NOMO-1 treated with dmso at 0.1 percent for 144 hours (cell line): ENCODE measurements at regions not wholly inside any gene's neighbourhood (a gene's known extent, or its start where the extent isn't known, plus 50 kb on each side); places are given as distances from the start of the nearest gene placed in this dataset.
"Not testable (repeated sequence)": the region's sequence is repeated elsewhere in the genome, so short reads cannot be mapped to it uniquely, and the experiment has no call there.

Experiments
- DNase-seq: peaks from one replicate; lab custom pipeline; 2025; ENCODE audit not compliant: unreplicated experiment; lab: John Stamatoyannopoulos, UW

GRCh38 chr18:55695091-55695490 is 107.1 kb upstream of the TCF4 start:
- DNase-seq, result no peak

- DNase-seq, result peak; percentile 52
Observed at GRCh38 chr18:55694291-55694690, 106.3 kb upstream of the TCF4 start.

GRCh38 chr18:55688030-55688429 is 100.0 kb upstream of the TCF4 start:
- DNase-seq, result no peak

- DNase-seq, result no peak
Observed at GRCh38 chr18:55687106-55687505, 99.1 kb upstream of the TCF4 start.

- no peak for DNase-seq
Observed at GRCh38 chr18:55685638-55686037, 97.6 kb upstream of the TCF4 start.

GRCh38 chr18:55672574-55673361 is 84.8 kb upstream of the TCF4 start:
- DNase-seq, result no peak

- no peak for DNase-seq
Observed at GRCh38 chr18:55665506-55665905, 77.5 kb upstream of the TCF4 start.

GRCh38 chr18:55664758-55665400 is 76.9 kb upstream of the TCF4 start:
- not testable (repeated sequence) for DNase-seq

GRCh38 chr18:55663891-55664290 is 75.9 kb upstream of the TCF4 start:
- DNase-seq, result no peak

GRCh38 chr18:55658598-55658997 is 70.6 kb upstream of the TCF4 start:
- DNase-seq, result no peak

GRCh38 chr18:55657572-55658331 is 69.8 kb upstream of the TCF4 start:
- no peak for DNase-seq

GRCh38 chr18:55654986-55655385 is 67.0 kb upstream of the TCF4 start:
- no peak for DNase-seq

- no peak for DNase-seq
Observed at GRCh38 chr18:55651236-55651635, 63.2 kb upstream of the TCF4 start.

GRCh38 chr18:55650363-55650870 is 62.4 kb upstream of the TCF4 start:
- DNase-seq, result no peak

- no peak for DNase-seq
Observed at GRCh38 chr18:55647331-55647730, 59.3 kb upstream of the TCF4 start.

- no peak for DNase-seq
Observed at GRCh38 chr18:55642191-55642590, 54.2 kb upstream of the TCF4 start.

- DNase-seq, result no peak
Observed at GRCh38 chr18:55641486-55641885, 53.5 kb upstream of the TCF4 start.
